ENCODE measurements at regions not wholly inside any gene's neighbourhood (a gene's known extent, or its start where the extent isn't known, plus 50 kb on each side); places are given as distances from the start of the nearest gene placed in this dataset.

- TF ChIP-seq GATA3 (IDR thresholded peaks at IDR 0.05; ENCODE audit: borderline replicate concordance) (no peak), KDM1A (IDR thresholded peaks at IDR 0.05; ENCODE audit: low read depth) (no peak), CBX2 (IDR thresholded peaks at IDR 0.05; ENCODE audit: borderline replicate concordance, low read depth) (no peak), SMC3 (IDR thresholded peaks at IDR 0.05) (no peak), POLR2A (IDR thresholded peaks at IDR 0.05; ENCODE audit: low read length) (no peak), SREBF2 (IDR thresholded peaks at IDR 0.05) (no peak), POLR2AphosphoS2 (conservative IDR thresholded peaks at IDR 0.05; ENCODE audit: low read length) (no peak), RNF2 (IDR thresholded peaks at IDR 0.05; ENCODE audit: borderline replicate concordance, low read depth) (no peak), ELK1 (IDR thresholded peaks at IDR 0.05; ENCODE audit: low read depth, low read length) (no peak), CTCF (IDR thresholded peaks at IDR 0.05) (no peak), CEBPB (IDR thresholded peaks at IDR 0.05) (no peak), NPAS2 (CRISPR knock-in tag; IDR thresholded peaks at IDR 0.05; ENCODE audit: borderline replicate concordance) (no peak), PBX3 (IDR thresholded peaks at IDR 0.05) (no peak)
Observed at GRCh38 chr7:18103436-18104218, 76.0 kb upstream of the PRPS1L1 start.
